ENCODE measurements at regions not wholly inside any gene's neighbourhood (a gene's known extent, or its start where the extent isn't known, plus 50 kb on each side); places are given as distances from the start of the nearest gene placed in this dataset.

- Histone ChIP-seq H3K79me2 (ENCODE audit: control insufficient read depth in 1 of 2, insufficient read depth in 2 of 2, low read length in 2 of 2) (no peaks in the 10 kb centered on the region), H3K4me3 (ENCODE audit: extremely low read depth in 1 of 4, insufficient read depth in 2 of 4, low read depth in 3 of 4, low read length in 4 of 4) (no peak overlapping the region), H2BK120ac (replicated peaks; ENCODE audit: low read depth, low read length) (no peak overlapping the region), H3K4me2 (ENCODE audit: insufficient read depth in 1 of 2, low read depth in 2 of 2, low read length in 2 of 2) (no peak overlapping the region), H3K9ac (replicated peaks in 1 of 4; ENCODE audit: extremely low read depth in 1 of 4, low read depth in 3 of 4, low read length in 3 of 4) (no peak overlapping the region), H3K56ac (replicated peaks; ENCODE audit: insufficient read length, low read depth, low read length) (no peak overlapping the region), H3K79me1 (ENCODE audit: low read depth, low read length) (no peaks in the 10 kb centered on the region), H3K4ac (replicated peaks; ENCODE audit: insufficient read length, low read depth, low read length) (no peak overlapping the region), H3K27ac (ENCODE audit: low read depth, low read length) (no peak overlapping the region), H2BK20ac (ENCODE audit: low read length) (no peak overlapping the region), H2BK15ac (ENCODE audit: low read length) (no peak overlapping the region), H4K5ac (ENCODE audit: insufficient read length, low read depth, low read length) (no peak overlapping the region), H3K18ac (ENCODE audit: extremely low read depth, low read length) (no peak overlapping the region), H2AK5ac (ENCODE audit: low read depth, low read length) (no peak overlapping the region), H3K14ac (ENCODE audit: insufficient read length) (no peak overlapping the region), H2BK12ac (ENCODE audit: low read depth, low read length) (no peak overlapping the region), H2BK5ac (ENCODE audit: low read depth, low read length) (no peak overlapping the region), H4K20me1 (replicated peaks in 1 of 2; ENCODE audit: control insufficient read depth in 1 of 2, insufficient read depth in 2 of 2, low read length in 2 of 2) (no peaks in the 10 kb centered on the region), H3K27me3 (replicated peaks in 1 of 4; ENCODE audit: control insufficient read depth in 3 of 4, extremely low read depth in 1 of 4, insufficient read depth in 3 of 4, low read length in 3 of 4) (no peaks in the 10 kb centered on the region), H4K91ac (replicated peaks; ENCODE audit: insufficient read length, low read length) (no peak overlapping the region), H3K23ac (ENCODE audit: insufficient read length) (no peak overlapping the region), H3K36me3 (ENCODE audit: control insufficient read depth in 2 of 4, insufficient read depth in 4 of 4, low read length in 3 of 4) (no peaks in the 10 kb centered on the region), H3K23me2 (ENCODE audit: low read depth, low read length) (no peaks in the 10 kb centered on the region), H3K9me3 (ENCODE audit: insufficient read depth in 2 of 2, low read depth in 1 of 2, low read length in 1 of 2) (no peaks in the 10 kb centered on the region), H2AFZ (ENCODE audit: low read length) (0 out of 2 replicates have a peak overlapping the region, but pooled peaks have one; percentile 33), H4K8ac (ENCODE audit: extremely low read depth, insufficient read depth, low read length) (no peak overlapping the region), H3K4me1 (replicated peaks in 1 of 4; ENCODE audit: control insufficient read depth in 3 of 4, insufficient read depth in 4 of 4, low read length in 3 of 4) (no peaks in the 10 kb centered on the region)
- CTCF ChIA-PET (ENCODE audit: partially characterized antibody), result no interaction called here
- FAIRE-seq, result no peak
- 88% methylated on average over 3 of the region's 3 CpGs; no CpG with 5 or more reads in 1 of the 2 experiments for WGBS, 2 experiments (ENCODE audit: extremely low coverage in 1 of 2, insufficient coverage in 1 of 2, insufficient read length in 1 of 2, insufficient replicate concordance in 2 of 2, low coverage in 1 of 2, low lambda C conversion rate in 2 of 2, missing lambda C conversion rate in 1 of 2)
- POLR2A ChIA-PET (ENCODE audit: partially characterized antibody), result no interaction called here
- no peak for DNase-seq (ENCODE audit: low read depth in 1 of 2, low spot score in 2 of 2)
- no peak for TF ChIP-seq FOSL1 (IDR thresholded peaks at IDR 0.05; ENCODE audit: insufficient read depth, low read depth, low read length)
Observed at GRCh38 chr11:22476589-22476988, 138.4 kb downstream of the SLC17A6 start.

All from H1 (cell line).